Stimulated activated CD4-positive, alpha-beta T cell treated with anti-CD3 and anti-CD28 coated beads, TNF-alpha, amount 100 ng/mL, for 4 hours (primary cell): ENCODE measurements at regions not wholly inside any gene's neighbourhood (a gene's known extent, or its start where the extent isn't known, plus 50 kb on each side); places are given as distances from the start of the nearest gene placed in this dataset.
"Not testable (repeated sequence)": the region's sequence is repeated elsewhere in the genome, so short reads cannot be mapped to it uniquely, and the experiment has no call there.

Experiments
- DNase-seq, 3 experiments: peaks; one replicate each; pipeline ENCODE4 v3.0.0-alpha.2; 2020; ENCODE audit warnings: low read depth in 3 of 3

DNA sequence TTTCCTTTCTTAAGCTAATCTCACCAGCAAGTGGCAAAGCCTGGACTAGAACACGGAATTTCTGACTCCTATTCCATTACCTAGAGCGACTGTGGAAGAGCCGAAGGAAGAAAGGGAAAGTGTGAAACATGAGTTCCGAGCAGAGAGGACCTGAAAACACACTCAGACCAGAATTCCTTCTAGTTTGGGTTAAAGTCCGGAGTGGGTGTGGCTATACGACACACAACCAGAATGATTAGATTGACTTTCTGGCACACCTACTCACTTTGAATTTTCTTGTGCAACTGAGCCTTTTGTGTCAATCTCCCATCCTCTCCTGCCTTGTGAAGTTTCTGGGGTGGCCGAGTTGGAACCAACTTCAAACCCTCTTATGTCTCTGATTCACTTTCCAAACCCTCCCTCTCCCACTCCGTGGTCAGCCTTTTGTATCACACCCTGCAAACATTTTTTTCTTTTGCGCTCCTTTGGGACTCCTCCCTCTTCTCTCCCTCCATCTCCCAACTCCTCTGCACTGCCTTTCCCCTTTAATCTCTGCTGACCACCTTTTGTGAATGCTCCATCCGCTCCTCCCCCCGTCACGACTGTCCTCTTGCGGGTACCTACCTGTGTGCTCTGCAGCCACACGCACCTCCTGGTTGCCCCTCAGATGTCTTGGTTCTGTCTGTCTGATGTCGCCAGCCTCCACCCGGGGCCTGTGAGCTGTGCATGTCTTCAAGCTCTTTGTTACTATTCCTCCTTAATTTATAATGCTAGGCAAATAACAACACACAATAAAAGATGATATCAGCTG, 86.3 kb upstream of the BLID start:
- no peak for DNase-seq

- DNase-seq = no peak
Measured at GRCh38 chr11:122201106-122201505, 85.1 kb upstream of the BLID start.

GRCh38 chr11:122199661-122200060, 83.6 kb upstream of the BLID start:
- DNase-seq = no peak

DNA sequence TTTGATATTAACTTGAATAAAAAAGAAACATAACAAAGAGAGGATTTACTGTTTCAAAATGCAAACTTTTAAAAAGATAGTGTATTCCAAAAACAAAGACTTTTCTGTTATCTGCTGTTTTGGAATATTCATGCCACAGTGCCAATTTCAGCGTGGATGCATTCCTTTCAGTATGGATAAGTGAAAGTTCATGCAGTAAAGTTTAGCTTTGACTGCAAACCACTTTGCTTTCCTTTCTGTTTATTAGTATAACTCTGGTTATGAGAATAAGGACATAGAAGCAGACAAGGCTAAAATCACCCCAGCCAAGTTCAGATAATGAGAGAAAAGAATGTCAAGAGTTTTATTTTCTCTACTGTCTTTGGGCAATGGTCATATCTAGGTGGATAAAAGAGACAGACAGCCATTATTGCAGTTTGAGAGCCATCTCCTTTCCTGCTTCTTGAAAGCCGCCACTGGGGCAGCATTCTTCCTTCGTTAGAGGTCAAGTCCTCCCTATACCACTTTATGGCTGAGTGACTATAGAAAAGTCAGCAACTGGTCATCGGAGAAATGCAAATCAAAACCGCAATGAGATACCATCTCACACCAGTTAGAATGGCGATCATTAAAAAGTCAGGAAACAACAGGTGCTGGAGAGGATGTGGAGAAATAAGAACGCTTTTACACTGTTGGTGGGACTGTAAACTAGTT, 82.4 kb upstream of the BLID start:
- no peak for DNase-seq

- no peak for DNase-seq
Measured at GRCh38 chr11:122197066-122197987, 81.3 kb upstream of the BLID start.

DNA sequence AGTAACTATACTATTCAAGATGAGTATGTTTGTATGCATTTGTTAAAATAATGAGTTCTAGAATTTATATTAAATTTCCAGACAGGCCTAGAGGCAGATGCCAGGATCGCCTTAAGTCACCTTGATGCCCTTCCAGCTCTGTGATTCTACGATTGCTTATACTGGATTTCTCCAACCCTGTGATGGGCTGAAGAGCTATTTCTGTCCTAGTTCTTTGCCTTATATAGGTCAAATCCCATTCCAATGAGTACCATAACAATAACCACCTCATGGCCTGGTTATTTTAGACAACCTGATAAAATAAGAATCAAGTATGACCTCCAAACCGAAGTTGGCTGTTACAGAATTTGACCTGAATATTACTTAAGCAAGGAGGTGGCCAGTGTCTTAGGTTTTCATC, 79.8 kb upstream of the BLID start:
- no peak for DNase-seq

GRCh38 chr11:122193881-122194480, 78.0 kb upstream of the BLID start:
- not testable (repeated sequence) for DNase-seq

DNA sequence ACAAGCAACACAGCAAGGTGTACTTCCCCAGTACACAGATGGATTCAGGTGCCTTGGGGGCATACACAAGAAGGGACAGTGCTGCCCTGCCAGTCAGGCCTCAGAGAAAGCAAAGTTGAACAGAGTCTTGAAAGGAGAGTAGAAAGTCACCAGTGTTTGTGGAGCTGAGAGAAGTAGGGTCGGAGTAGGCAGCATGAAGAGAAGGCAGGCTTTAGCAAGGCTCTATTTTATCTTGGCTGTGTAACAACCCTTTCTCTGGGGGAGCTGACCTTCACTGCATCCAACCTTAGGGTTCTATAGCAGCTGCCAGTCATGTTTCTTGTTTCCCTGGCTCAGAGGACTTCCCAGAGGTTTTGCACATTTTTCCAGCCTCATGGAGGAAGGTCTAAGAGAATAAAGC, 77.4 kb upstream of the BLID start:
- no peak for DNase-seq

GRCh38 chr11:122192634-122193255, 76.7 kb upstream of the BLID start:
- DNase-seq = no peak

DNA sequence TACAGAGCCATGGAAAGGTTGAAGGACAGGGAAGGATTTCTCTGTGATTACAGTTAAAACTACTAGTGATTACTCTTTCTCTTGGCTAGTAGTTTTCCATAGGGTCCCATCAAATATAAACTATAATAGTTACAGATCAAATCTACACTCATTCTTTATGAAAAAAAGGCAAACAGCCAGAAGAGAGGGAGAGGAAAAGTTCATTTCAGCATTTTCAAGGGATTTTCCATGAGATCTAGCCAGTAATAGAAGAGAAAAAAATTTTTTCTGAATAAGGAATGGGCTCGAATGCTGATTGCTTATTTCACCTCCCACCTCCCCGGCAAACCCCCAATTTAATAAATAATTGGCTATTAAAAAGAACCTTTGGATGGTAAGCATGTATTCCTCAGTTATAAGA, 74.8 kb upstream of the BLID start:
- no peak for DNase-seq

- DNase-seq = no peak
Measured at GRCh38 chr11:122189229-122189628, 73.2 kb upstream of the BLID start.

GRCh38 chr11:122187373-122188165, 71.6 kb upstream of the BLID start:
- no peak for DNase-seq

GRCh38 chr11:122186439-122187080, 70.5 kb upstream of the BLID start:
- no peak for DNase-seq

DNA sequence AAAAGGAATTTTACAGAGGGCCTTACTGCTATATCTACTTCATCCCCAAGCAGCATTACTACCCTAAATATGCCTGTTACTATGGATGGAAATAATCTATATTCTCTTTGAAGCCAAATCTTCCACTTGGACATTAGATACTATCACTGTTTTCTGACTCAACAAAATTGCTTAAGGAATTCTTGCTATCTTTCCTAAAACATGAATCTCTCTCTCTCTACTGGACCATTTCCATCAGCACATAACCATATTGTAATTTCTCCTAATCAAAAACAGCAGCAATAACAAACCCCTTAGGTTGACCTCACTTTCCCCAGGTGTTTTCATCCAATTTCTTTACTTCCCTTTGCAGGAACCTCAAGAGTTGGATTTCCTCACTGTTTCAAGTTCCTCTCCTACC, 67.9 kb upstream of the BLID start:
- no peak for DNase-seq

DNA sequence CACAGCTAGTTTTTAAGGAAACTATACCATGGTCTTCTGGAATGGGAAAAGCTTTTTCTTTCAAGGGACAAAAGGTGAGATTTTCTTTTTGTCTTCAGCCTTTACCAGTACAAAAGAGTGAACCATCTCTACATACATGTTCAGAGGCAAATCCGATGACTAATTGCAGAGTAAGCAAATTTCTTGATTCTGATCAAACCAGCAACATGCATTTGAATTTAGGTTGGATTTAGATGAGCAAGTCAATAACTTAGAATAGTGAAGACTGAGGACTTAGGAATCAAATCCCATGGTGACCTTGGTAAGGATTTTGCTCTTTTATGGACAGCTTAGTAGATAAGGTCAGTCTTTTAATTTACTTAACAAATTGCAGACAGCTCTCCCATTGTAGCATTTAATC, 65.9 kb upstream of the BLID start:
- DNase-seq = no peak

GRCh38 chr11:122181372-122181771, 65.4 kb upstream of the BLID start:
- DNase-seq = no peak

DNA sequence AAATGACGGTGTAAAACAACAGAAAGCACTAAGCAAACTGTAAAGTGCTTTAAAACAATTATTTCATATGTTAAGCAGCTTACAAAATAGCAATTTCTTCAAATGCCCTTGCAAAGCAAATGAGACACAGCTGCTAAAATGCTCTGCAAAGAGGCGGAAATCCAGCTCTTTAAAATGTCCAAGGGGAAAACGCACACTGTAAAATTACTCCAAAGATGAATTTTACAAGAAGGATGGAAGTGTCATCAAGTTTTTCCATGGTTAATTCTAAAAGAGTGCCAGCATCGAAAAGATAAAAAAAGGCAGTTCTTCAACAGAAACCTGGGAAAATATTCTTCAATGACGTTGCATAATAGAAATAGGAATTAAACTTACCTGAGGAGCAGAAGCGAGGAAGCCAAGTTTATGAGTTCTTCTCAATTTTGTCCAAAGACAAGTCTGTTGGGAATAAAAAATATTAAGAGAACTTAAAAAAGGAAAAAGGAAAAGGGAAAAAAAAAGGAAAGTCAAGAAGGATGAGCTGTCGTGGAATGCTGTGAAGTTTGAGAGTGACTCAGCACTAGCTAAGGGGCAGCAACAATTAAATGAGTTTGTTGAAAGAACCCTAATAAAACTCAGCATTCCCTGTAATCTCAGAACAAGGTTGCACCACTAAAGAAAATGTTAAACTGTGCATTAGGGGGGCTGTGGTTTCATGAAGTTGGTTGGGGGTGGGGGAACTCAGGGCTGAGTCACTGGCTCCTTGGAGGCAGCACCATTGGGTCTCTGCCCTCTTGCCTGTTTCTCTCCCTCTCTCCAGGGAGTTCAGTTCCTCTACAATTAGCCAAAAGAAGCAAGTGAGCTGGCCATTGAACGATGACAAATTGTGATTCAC, 64.2 kb upstream of the BLID start:
- DNase-seq = no peak

DNA sequence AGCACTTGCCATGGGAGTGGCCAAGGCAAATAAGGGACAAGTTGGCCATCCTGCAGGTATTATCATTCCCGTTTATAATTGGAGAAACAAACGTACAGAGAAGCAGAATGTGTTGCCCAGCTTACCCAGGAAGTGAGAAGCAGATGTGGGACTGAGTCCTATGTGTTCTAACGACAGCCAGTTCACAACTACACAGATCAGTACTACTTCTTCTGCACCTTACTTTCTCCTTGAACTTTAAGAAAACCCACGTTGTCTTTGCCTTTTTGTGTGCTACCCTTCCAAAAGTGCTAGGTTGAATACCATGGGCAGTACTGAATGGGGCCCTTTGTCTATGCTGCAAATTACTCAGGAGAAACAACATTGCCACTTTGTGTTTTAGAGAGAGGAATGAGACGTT, 62.8 kb upstream of the BLID start:
- DNase-seq = no peak

GRCh38 chr11:122177238-122177637, 61.2 kb upstream of the BLID start:
- DNase-seq = no peak
